Naive thymus-derived CD8-positive, alpha-beta T cell (primary cell): ENCODE measurements at regions not wholly inside any gene's neighbourhood (a gene's known extent, or its start where the extent isn't known, plus 50 kb on each side); places are given as distances from the start of the nearest gene placed in this dataset.
A peak's percentile ranks its signal among the peaks of the same experiment; 100 is the strongest.

Source experiments
- ATAC-seq, 2 donors: fragments of 150-1000 bp; cut with Tn5 transposase in 1 of 2; sonication (Bioruptor Pico), chemical (Tn5 transposase) in 1 of 2; 1 replicate in 1 of 2; 2 replicates in 1 of 2; pipeline ENCODE4 v1.10.0; 2021; ENCODE audit warnings: mild to moderate bottlenecking in 2 of 2, moderate library complexity in 2 of 2
- POLR2A ChIA-PET: fragments of 350-600 bp; sonication (Branson Sonifier 250); formaldehyde crosslinking; loops from one replicate; lab custom pipeline; 2021; ENCODE audit warnings: antibody characterized with exemption; lab: Charles Lee
- DNase-seq, 10 donors: peaks; one replicate each; pipeline versions ENCODE4 v3.0.0 to v3.0.0-alpha.2; 2020 to 2022
- H3K27ac Mint-ChIP-seq, 10 donors: one replicate each; pipeline ENCODE4 v1.8.0; 2020 to 2022; ENCODE audit warnings: mild to moderate bottlenecking in 10 of 10, mixed read lengths in 10 of 10, moderate library complexity in 4 of 10, inconsistent platforms in 1 of 10
- H3K27me3 Mint-ChIP-seq, 5 donors: one replicate each; pipeline ENCODE4 v1.8.0; 2021 to 2022; ENCODE audit warnings: mixed read lengths in 5 of 5
- H3K36me3 Mint-ChIP-seq, 3 donors: one replicate each; pipeline ENCODE4 v1.8.0; 2020 to 2022; ENCODE audit warnings: mixed read lengths in 3 of 3, mild to moderate bottlenecking in 2 of 3, inconsistent platforms in 1 of 3
- H3K4me1 Mint-ChIP-seq, 4 donors: one replicate each; pipeline ENCODE4 v1.8.0; 2021 to 2022; ENCODE audit warnings: mixed read lengths in 4 of 4
- H3K4me3 Mint-ChIP-seq, 10 donors: one replicate each; pipeline ENCODE4 v1.8.0; 2020 to 2022; ENCODE audit warnings: mild to moderate bottlenecking in 10 of 10, mixed read lengths in 10 of 10, moderate library complexity in 6 of 10, inconsistent platforms in 1 of 10
- H3K9me3 Mint-ChIP-seq, 9 donors: one replicate each; pipeline ENCODE4 v1.8.0; 2020 to 2022; ENCODE audit warnings: mixed read lengths in 9 of 9, mild to moderate bottlenecking in 3 of 9, inconsistent platforms in 1 of 9, moderate library complexity in 1 of 9

DNA sequence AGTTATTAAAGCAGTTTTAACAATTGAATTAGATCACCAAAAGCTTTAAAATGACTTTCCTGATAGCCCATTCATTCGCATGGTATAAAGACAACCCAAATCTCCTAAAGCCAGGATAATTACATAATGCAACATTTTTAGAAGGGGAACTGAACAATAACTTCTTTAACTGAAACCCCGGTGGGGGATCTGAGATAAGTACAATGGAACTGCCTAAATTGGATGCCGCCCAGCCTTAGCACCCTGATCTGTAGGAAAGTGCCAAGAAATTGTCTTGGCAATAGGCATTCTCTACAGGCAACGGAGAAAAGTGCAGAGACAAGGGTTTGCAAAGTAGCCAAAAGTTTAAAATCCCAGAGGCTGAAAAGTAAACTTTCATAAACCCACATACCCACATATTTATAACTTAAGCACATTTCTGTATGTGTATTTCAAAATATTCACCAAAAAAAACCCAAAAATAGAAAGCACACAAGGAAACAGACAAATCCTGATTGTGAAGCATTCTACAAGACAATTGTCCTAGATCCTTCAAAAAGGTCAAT is 98.8 kb upstream of the BEND6 start:
- no peak overlapping the region for H3K4me3 Mint-ChIP-seq

GRCh38 chr6:56854086-56854485 is 100.8 kb upstream of the BEND6 start:
- Mint-ChIP-seq H3K27me3 (peaks cover 25 to 40% (median 37%) of the 10 kb centered on the region in 5 donors), H3K9me3 (peaks cover 0 to 3% (median 0%) of the 10 kb centered on the region in 9 donors), H3K36me3 (no peaks in the 10 kb centered on the region), H3K27ac (no peak overlapping the region), H3K4me3 (no peak overlapping the region), H3K4me1 (peaks cover 11 to 21% (median 21%) of the 10 kb centered on the region in 4 donors)
- no peak for DNase-seq
- POLR2A ChIA-PET: no interaction called here
- no peak for ATAC-seq

More for the DNA sequence above, 98.8 kb upstream of the BEND6 start:
- ATAC-seq (no peak), DNase-seq (no peak)
- POLR2A ChIA-PET: no interaction called here
- Mint-ChIP-seq H3K36me3 (no peaks in the 10 kb centered on the region), H3K27ac (no peak overlapping the region), H3K27me3 (peaks cover 14 to 30% (median 21%) of the 10 kb centered on the region in 5 donors), H3K4me1 (peaks cover 9 to 14% (median 12%) of the 10 kb centered on the region in 4 donors), H3K9me3 (no peaks in the 10 kb centered on the region)

GRCh38 chr6:56853541-56853940 is 101.4 kb upstream of the BEND6 start:
- Mint-ChIP-seq H3K27ac (no peak overlapping the region), H3K4me1 (peaks cover 11 to 21% (median 21%) of the 10 kb centered on the region in 4 donors), H3K27me3 (peaks cover 25 to 41% (median 37%) of the 10 kb centered on the region in 5 donors), H3K4me3 (no peak overlapping the region), H3K36me3 (no peaks in the 10 kb centered on the region), H3K9me3 (peaks cover 0 to 3% (median 0%) of the 10 kb centered on the region in 9 donors)
- DNase-seq (no peak), ATAC-seq (no peak)
- POLR2A ChIA-PET: no interaction called here

- H3K27me3 Mint-ChIP-seq: peaks cover 29 to 49% (median 43%) of the 10 kb centered on the region in 5 donors
- H3K27ac Mint-ChIP-seq: peak overlapping the region in 1 of 10 donors; percentile 8
- POLR2A ChIA-PET: no interaction called here
- H3K9me3 Mint-ChIP-seq: peaks cover 0 to 3% (median 0%) of the 10 kb centered on the region in 9 donors
- peak overlapping the region in 3 of 10 donors; percentile 33 to 77 (median 68) for H3K4me3 Mint-ChIP-seq
- H3K36me3 Mint-ChIP-seq: no peaks in the 10 kb centered on the region
- DNase-seq (no peak), ATAC-seq (peak in 1 of 2 donors; percentile 10)
- peaks cover 11 to 21% (median 21%) of the 10 kb centered on the region in 4 donors for H3K4me1 Mint-ChIP-seq
Measured at GRCh38 chr6:56852260-56853010, 102.5 kb upstream of the BEND6 start.

- H3K36me3 Mint-ChIP-seq: no peaks in the 10 kb centered on the region
- H3K27ac Mint-ChIP-seq: peak overlapping the region in 3 of 10 donors; percentile 7 to 43 (median 42)
- peak in 2 of 10 donors; percentile 21 to 23 for DNase-seq
- peaks cover 11 to 21% (median 21%) of the 10 kb centered on the region in 4 donors for H3K4me1 Mint-ChIP-seq
- H3K4me3 Mint-ChIP-seq: peak overlapping the region; percentile 53 to 83 (median 77)
- peaks cover 32 to 56% (median 46%) of the 10 kb centered on the region in 5 donors for H3K27me3 Mint-ChIP-seq
- POLR2A ChIA-PET: no interaction called here
- peak; percentile 38 to 52 for ATAC-seq
- peaks cover 0 to 3% (median 0%) of the 10 kb centered on the region in 9 donors for H3K9me3 Mint-ChIP-seq
Measured at GRCh38 chr6:56851541-56852259, 103.2 kb upstream of the BEND6 start.

DNA sequence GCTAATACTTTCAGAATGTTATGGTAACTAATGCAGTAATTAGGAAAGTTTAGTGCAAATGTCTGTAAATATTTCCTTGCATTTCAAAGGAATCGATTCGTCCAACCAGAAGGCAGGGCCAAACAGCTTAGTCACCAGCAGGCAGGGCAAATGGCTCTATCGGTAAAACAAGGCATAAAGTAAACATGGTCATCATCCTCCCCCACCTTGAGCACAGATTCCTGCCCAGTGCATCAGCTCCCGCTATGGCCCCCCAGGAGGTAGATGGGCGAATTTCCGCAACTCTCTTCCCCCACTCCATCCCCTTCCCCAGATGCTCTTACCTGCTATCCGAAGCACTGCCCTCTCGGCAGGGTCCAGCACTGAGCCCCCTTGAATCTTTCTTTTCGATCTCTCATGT is 103.8 kb upstream of the BEND6 start:
- Mint-ChIP-seq H3K9me3 (peaks cover 0 to 3% (median 0%) of the 10 kb centered on the region in 9 donors), H3K4me3 (peak overlapping the region; percentile 53 to 83 (median 77)), H3K27me3 (peaks cover 34 to 63% (median 49%) of the 10 kb centered on the region in 5 donors), H3K27ac (no peak overlapping the region), H3K36me3 (no peaks in the 10 kb centered on the region), H3K4me1 (peaks cover 11 to 21% (median 21%) of the 10 kb centered on the region in 4 donors)
- POLR2A ChIA-PET: no interaction called here
- DNase-seq (no peak), ATAC-seq (no peak)

- Mint-ChIP-seq H3K27ac (no peak overlapping the region), H3K4me3 (peak overlapping the region in 6 of 10 donors; percentile 20 to 78 (median 51)), H3K27me3 (peaks cover 34 to 67% (median 48%) of the 10 kb centered on the region in 5 donors), H3K36me3 (no peaks in the 10 kb centered on the region), H3K9me3 (peaks cover 0 to 3% (median 0%) of the 10 kb centered on the region in 9 donors), H3K4me1 (peaks cover 11 to 21% (median 21%) of the 10 kb centered on the region in 4 donors)
- DNase-seq (no peak), ATAC-seq (no peak)
- POLR2A ChIA-PET: no interaction called here
Measured at GRCh38 chr6:56850626-56851025, 104.3 kb upstream of the BEND6 start.

DNA sequence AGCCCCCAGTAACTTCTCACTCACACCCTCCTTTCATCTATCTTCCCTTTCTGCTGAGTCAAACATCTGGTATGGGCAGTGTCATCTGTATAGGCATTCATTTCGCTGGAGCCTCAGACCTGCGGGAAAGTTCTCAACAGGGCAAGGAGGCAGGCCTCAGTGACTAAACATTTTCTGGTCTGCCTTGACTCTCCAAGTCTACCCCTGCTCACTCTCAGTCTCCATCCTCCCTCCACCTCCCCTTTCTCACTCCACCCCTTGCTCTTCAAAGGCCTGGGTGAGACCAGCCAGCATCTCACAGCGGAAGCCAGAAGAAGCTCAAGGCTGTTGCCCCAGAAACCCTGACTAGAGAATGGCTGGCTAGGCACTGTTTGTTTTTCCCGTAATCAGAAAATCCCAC is 105.0 kb upstream of the BEND6 start:
- POLR2A ChIA-PET: no interaction called here
- Mint-ChIP-seq H3K27me3 (peaks cover 35 to 74% (median 53%) of the 10 kb centered on the region in 5 donors), H3K9me3 (peaks cover 0 to 3% (median 0%) of the 10 kb centered on the region in 9 donors), H3K36me3 (no peaks in the 10 kb centered on the region), H3K27ac (no peak overlapping the region), H3K4me1 (peaks cover 11 to 21% (median 21%) of the 10 kb centered on the region in 4 donors), H3K4me3 (peak overlapping the region in 3 of 10 donors; percentile 20 to 68 (median 24))
- ATAC-seq (no peak), DNase-seq (no peak)

- Mint-ChIP-seq H3K4me3 (no peak overlapping the region), H3K4me1 (peaks cover 11 to 23% (median 22%) of the 10 kb centered on the region in 4 donors), H3K9me3 (peaks cover 0 to 3% (median 0%) of the 10 kb centered on the region in 9 donors), H3K27me3 (peaks cover 35 to 70% (median 49%) of the 10 kb centered on the region in 5 donors), H3K27ac (no peak overlapping the region), H3K36me3 (no peaks in the 10 kb centered on the region)
- DNase-seq (no peak), ATAC-seq (no peak)
- POLR2A ChIA-PET: no interaction called here
Measured at GRCh38 chr6:56848105-56848504, 106.8 kb upstream of the BEND6 start.

- Mint-ChIP-seq H3K4me3 (peak overlapping the region in 4 of 10 donors; percentile 0 to 52 (median 17)), H3K4me1 (peaks cover 4 to 9% (median 9%) of the 10 kb centered on the region in 4 donors), H3K27me3 (peaks cover 29 to 74% (median 51%) of the 10 kb centered on the region in 5 donors), H3K9me3 (peaks cover 0 to 3% (median 0%) of the 10 kb centered on the region in 9 donors), H3K27ac (no peak overlapping the region), H3K36me3 (no peaks in the 10 kb centered on the region)
- POLR2A ChIA-PET: no interaction called here
- DNase-seq: no peak
- ATAC-seq: no peak
Measured at GRCh38 chr6:56845032-56845431, 109.9 kb upstream of the BEND6 start.

DNA sequence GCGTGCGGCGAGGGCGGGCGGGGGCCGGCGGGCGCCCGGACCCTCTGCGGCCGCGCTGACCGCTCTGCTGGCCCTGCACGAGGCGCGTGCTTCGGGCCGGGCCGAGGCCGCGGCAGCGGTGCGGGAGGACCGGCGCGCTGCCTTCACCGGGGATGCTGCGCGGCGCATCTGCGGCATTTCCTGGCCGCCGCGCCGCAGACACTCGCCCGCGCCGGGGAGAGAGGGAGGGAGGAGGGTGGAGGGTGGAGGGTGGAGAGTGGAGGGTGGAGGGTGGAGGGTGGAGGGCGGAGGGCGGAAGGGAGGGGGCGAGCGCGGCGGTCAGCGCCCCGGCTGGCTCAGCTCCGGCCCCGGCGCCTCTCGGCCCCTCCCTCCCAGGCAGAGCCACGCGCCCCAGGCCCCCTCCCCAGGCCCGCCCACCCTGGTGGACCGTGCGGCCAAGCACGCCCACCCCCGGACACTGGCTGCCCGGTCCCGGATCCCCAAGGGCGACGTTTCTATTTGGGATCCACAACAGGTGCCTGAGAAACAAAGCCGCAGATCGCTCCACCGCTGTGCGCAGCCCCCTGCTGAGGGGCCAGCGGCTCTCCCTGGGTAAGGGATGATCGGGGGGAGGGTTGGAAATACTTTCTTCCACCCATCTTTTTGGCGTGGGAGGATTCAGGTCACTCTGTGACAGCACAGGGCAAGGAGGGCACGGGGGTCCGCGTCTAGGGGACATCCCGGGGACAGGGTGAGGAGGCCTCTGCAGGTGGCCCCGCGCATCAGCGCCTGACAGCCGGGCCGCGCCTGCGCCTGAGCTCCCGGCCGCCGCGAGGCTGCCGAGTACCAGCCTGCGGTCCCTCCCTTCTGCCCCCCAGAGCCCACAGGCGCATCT is 111.2 kb upstream of the BEND6 start:
- H3K27me3 Mint-ChIP-seq: peaks cover 27 to 70% (median 50%) of the 10 kb centered on the region in 5 donors
- H3K36me3 Mint-ChIP-seq: no peaks in the 10 kb centered on the region
- H3K4me1 Mint-ChIP-seq: peaks cover 4 to 9% (median 9%) of the 10 kb centered on the region in 4 donors
- no peaks in the 10 kb centered on the region for H3K9me3 Mint-ChIP-seq
- DNase-seq (peak in 9 of 10 donors; percentile 15 to 64 (median 43)), ATAC-seq (peak; percentile 94 to 96)
- H3K4me3 Mint-ChIP-seq: peak overlapping the region; percentile 27 to 84 (median 71)
- no peak overlapping the region for H3K27ac Mint-ChIP-seq
- POLR2A ChIA-PET: no interaction called here
